Muscle of back (tissue), 3 donors: ENCODE measurements at regions not wholly inside any gene's neighbourhood (a gene's known extent, or its start where the extent isn't known, plus 50 kb on each side); places are given as distances from the start of the nearest gene placed in this dataset.

ENCODE experiments used
- DNase-seq, 3 donors: peaks; one replicate each; pipeline versions ENCODE4 v3.0.0 to v3.0.0-alpha.2; 2013

GRCh38 chr1:62917314-62917713 lies 133.4 kb downstream of the ATG4C start:
- peak in 2 of 3 donors; percentile 6 to 10 for DNase-seq

GRCh38 chr1:62917805-62918204 lies 133.9 kb downstream of the ATG4C start:
- no peak for DNase-seq

GRCh38 chr1:62918700-62919099 lies 134.8 kb downstream of the ATG4C start:
- no peak for DNase-seq

DNA sequence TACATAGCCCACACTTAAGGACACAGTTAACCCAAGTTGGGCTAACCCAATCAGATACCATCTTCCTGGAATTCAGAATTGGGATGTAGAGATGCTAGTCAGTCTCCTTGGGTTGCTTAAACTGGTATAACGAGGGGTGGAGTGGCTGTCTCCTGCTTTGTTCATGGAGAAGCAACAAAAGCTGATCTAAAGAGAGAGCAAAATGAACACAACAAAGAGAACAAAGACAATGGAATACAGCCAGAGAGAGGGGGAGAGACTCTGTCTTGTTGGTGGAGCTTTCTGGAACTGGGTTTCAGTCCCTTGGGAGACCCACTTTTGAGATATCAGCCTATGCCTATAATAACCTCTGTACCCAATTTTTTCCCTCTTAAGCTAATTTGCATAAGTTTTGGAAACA lies 138.1 kb downstream of the ATG4C start:
- no peak for DNase-seq

- no peak for DNase-seq
Measured at GRCh38 chr1:62924983-62925790, 141.3 kb downstream of the ATG4C start.

GRCh38 chr1:62926681-62927252 lies 142.8 kb downstream of the ATG4C start:
- DNase-seq, result no peak

- no peak for DNase-seq
Measured at GRCh38 chr1:62928885-62929284, 145.0 kb downstream of the ATG4C start.

GRCh38 chr1:62937634-62938296 lies 153.8 kb downstream of the ATG4C start:
- no peak for DNase-seq

DNA sequence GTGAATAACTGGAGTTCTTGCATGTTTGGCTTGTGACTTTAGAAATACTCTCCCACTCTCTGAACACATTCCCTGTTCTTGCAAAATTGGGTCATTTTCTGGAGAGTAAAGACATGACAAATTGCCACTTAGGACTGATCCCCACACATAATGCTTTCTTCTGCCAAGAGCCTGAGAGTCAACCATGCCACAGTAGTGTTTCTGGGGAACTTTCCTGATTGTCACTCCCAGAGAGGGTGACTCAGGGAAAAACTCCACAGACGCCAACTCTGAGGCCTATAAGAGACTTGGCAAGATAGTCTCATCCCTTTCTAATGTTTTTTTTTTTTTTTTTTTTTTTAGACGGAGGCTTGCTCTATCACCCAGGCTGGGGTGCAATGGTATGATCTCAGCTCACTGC lies 157.8 kb downstream of the ATG4C start:
- peak in 2 of 3 donors; percentile 8 to 15 for DNase-seq

GRCh38 chr1:62946511-62946910 lies 162.6 kb downstream of the ATG4C start:
- no peak for DNase-seq

DNA sequence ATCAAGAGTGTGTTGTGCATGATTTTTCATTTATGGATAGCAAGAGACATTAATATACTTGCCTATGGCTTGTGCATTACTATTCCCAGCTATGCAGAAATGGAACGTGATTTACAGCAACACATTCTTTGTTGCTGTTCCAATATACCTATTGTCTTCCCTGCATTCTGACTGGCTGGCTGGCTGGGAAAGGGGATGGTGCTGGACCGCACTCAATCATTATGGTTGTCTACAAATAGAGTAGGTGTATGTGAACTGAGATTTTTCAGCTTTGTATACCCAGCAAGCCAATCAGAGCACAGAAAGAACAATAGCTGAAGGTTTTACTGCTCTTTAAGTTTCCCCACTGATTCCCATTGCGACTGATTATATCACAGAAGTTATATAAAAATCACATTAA lies 167.5 kb downstream of the ATG4C start:
- DNase-seq, result no peak

- DNase-seq, result no peak
Measured at GRCh38 chr1:62952596-62952995, 168.7 kb downstream of the ATG4C start.

DNA sequence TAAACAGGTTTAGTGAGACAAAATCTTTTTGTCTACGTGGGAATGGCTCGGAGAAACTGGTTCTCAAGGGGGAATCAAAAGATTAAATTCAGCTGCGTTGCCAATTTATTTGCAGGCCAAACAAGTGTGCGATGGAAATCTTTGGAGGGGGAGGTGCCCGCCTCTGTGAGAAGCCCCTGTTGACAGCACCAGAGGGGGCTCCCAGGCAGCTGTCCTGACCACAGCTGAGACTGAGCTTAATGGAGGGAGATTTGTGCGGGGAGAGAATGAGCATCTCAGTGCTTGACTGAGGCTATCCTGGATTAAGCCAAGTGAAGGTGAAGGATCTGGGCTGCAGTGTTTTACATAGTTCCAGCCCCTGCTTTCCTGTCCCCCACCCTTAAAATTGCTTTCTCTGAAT lies 169.7 kb downstream of the ATG4C start:
- DNase-seq, result peak in 2 of 3 donors; percentile 8 to 42

GRCh38 chr1:62954758-62955157 lies 170.8 kb downstream of the ATG4C start:
- no peak for DNase-seq

GRCh38 chr1:62955666-62956065 lies 171.7 kb downstream of the ATG4C start:
- DNase-seq, result no peak

GRCh38 chr1:62962014-62962812 lies 178.3 kb downstream of the ATG4C start:
- DNase-seq, result peak in 1 of 3 donors; percentile 10

DNA sequence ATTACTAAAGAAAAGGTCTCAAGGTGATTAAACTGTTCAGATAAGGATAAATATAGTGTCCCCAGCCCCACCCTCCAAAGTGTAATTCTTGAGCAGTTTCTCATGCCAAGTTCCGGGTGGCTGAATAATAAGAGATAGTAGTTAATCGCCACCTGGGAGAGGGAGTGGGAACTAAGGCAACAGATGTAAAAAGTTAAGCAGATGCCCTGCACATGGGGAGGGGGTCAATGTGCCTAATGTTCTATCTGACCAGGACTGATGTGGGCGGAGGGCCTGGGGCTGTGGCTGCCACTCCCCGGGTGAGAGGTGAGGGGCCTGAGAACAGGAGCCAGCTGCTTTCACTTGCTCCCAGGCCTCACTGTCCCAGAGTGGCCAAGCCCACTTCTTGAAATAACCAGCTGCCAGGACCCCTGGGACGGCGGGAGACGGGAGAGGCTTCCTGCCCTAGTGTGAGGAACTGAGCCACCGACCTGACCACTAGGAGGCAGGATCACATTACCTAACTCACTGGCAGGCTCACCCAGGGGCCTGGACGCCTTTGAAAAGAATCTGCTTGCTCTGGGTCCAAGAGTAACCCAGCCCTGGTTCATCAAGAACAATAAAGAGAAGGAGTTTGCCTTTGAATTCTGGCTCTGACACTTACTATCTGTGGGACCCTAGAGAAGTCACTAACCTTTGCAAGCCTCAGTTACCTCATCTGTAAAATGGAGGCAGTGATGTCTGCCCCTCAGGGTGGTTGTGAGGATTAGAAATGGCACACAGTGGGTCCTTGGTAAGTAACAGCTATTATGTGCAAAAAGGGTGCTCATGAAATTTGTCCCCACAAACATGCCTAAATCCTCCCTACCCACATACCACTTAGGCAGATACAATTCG lies 179.2 kb downstream of the ATG4C start:
- peak; percentile 27 to 47 (median 42) for DNase-seq

DNA sequence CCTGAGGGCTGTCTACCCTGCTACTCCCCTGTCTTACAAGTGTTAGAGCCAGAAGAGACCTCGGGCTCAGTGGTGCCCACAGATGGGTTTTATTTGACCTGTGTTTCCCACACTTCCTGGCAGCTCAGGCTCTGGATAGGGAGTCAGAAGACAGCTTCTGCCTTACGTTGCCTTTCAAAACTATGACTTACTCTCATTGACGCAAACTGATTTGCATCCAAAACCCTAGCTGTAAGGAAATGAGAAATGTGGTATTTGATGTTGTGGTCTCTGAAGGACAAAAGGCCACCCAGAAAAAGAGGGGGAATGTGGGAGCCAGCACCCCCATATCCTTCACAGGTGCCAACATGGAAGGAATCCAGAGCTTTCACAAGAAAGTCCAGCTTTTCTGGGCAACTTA lies 180.2 kb downstream of the ATG4C start:
- no peak for DNase-seq

- no peak for DNase-seq
Measured at GRCh38 chr1:62967031-62967430, 183.1 kb downstream of the ATG4C start.

GRCh38 chr1:62977366-62977765 lies 193.4 kb downstream of the ATG4C start:
- peak in 2 of 3 donors; percentile 27 to 42 for DNase-seq

GRCh38 chr1:62978741-62979140 lies 194.8 kb downstream of the ATG4C start:
- DNase-seq, result no peak
